GM19351 (cell line): ENCODE measurements at regions not wholly inside any gene's neighbourhood (a gene's known extent, or its start where the extent isn't known, plus 50 kb on each side); places are given as distances from the start of the nearest gene placed in this dataset.
"Not testable (repeated sequence)": the region's sequence is repeated elsewhere in the genome, so short reads cannot be mapped to it uniquely, and the experiment has no call there.

Experiments used
- ATAC-seq: cut with Tn5 transposase; IDR thresholded peaks from one replicate; pipeline ENCODE4 v1.9.1; 2021; ENCODE audit warnings: mild to moderate bottlenecking, moderate library complexity; ENCODE audit not compliant: unreplicated experiment

DNA sequence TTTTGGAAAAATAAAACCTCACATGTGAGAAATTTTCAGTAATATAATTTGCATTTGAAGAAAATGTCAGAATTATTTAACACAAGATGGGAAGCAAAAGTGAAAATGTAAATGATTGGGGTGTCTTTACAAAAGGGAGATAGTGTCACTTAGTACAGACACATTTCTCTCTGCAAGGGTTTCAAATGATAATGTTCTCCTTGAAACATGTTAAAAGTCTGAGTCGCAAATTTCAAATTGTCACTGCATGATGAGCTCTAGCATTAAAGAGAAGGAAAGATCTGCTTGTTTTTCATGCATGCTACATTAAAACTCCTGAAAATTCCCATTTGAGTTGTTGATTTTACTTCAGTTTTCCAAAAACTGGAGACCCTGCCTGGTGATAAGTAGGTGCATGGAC lies 122.0 kb upstream of the LDB2 start:
- ATAC-seq, result no peak

DNA sequence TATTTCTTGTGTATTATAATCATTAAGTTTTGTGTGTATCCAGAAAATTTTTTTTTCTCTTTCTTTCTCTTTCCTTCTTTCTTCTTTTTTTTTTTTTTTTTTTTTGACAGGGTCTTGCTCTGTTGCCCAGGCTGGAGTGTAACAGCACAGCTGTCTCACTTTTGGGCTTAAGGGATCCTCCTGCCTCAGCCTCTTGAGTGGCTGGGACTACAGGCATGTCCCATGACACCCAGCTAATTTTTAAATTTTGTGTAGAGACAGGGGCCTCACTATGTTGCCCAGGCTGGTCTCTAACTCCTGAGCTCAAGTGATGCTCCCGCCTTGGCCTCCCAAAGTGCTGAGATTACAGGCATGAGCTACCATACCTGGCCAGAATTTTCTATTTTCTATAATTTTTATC lies 120.2 kb upstream of the LDB2 start:
- not testable (repeated sequence) for ATAC-seq

DNA sequence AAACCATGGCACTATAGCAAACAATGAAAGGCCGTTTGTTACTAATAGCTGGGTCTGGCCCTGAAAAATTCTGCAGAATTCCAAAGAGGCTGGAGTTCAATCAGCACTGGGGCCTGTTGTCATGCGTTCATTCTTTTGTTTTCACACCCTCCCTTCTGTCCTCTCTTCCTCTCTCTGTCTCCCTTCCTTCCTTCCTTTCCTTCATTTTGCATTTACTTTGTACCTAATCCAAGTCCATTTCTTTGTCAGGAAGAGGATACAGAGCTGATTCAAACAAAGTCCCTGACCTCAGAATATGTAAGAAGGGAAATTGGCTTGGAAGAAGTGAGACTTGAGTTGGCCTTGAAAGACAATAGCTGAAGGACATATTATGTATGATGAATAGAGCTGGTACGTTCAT lies 119.6 kb upstream of the LDB2 start:
- ATAC-seq, result no peak

DNA sequence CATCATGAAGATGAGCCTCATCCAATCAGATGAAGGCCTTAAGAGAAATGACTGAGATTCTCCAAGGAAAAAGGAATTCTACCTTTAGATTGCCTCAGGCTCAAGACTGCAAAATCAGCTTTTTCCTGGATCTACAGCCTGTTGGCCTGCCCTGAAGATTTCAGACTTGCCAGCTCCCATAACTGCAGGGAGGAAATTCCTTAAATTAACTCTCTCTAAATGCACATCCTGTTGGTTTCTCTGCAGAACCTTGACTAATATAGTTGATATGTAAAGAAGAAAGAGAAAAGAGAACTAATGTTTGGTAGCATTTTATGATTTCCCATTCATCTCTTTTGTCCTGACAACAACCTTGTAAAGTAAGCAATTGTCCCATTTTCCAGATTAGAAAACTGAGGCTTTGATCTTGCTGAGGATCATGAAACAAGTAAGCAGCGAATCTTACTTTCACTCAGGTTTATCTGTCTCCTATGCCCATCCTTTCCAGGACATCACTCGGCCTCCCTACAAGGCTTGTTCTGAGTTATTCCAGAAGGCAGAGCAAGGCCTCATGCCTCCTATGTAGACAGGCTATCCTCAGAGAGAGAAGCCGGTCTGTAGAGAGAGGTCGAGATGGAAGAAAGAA lies 115.0 kb upstream of the LDB2 start:
- ATAC-seq, result no peak

DNA sequence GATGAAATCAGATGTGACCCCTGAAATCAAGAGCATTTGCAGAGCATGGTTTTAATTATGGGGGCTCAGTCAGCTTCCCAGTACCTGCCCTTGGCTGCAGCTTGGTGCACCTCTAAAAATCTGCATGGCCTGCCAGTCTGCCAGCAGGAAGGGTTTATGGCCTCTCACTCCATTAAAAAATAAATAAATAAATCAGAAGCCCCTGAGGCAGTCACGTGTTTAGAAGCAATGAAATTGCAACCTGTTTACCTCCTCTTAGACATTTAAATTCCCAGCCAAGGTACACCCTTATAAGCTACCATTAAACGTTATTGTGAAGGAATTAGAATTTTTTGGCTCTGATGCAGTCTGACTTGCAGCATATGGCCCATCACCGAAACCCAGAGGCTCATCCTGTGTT lies 114.0 kb upstream of the LDB2 start:
- ATAC-seq, result no peak

DNA sequence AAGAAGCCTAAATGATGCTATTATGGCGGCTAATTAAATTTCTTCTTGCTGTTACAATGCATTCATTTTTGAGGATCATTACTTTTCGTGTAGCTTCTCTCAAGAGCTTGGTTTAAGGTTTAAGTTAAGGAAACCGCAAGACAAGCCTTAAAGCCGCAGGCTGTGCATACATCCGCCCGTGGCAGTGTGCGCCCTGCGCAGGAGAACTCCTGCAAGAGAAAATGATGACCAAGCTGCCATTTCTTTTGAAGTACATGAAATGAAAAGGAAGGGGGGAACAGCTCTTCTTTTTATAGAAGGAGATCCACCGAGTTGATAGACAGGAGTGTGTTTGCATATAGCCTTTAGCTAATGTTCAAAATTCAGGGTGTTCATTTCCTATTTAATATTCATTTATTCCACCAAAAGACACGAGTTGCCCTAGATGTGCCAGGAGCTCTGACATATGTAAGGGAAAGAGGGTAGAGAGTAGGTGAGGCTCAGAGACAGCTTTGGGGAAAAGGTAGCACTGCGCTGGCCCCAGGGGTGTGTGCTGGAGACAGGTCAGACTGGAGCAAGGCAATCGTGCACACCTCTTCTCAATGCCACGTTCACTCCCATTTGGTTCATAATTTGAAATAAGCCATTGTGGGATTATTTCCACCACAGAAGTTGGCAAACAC lies 112.1 kb upstream of the LDB2 start:
- no peak for ATAC-seq

DNA sequence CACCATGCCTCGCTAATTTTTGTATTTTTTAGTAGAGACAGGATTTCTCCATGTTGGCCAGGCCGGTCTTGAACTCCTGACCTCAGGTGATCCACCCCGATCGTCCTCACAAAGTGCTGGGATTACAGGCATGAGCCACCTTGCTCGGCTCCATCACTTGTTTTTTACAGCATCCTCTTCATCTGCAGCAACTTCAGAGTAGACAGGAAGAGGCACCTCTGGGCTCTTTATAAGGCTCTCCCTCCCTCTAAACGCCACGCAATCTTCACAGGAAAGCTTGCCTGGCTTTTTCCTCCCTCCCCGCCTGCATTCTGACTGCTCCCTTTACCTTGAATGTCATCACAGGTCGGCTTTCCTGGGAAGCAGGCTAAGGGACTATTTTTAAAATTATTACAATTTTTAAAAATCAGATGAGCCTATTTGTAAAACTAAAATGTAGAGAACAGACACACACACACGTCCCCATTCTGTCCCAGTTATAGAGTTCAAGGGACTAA lies 111.5 kb upstream of the LDB2 start:
- ATAC-seq, result no peak

DNA sequence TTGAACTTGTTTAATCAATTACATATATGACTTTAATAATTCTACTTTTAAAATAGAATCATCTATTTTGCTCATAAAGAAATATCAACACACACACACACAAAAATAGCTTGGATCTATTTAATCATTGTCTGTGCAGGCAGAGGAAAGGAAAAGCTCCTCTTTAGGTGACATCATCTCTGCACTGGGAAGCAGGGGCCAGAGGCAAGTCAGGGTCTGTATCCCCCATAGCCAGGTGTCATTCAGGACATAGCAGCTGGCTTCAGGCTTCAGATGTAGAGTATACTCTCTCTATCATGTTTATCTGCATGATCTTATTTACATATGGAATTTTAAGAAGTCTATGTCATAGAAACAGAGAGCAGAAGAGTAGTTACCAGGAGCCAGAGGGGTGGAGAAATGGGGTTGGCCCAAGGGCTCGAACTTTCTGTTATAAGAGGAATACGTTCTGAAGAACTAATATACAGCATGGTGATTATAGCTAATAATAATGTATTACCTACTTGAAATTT lies 110.4 kb upstream of the LDB2 start:
- no peak for ATAC-seq

DNA sequence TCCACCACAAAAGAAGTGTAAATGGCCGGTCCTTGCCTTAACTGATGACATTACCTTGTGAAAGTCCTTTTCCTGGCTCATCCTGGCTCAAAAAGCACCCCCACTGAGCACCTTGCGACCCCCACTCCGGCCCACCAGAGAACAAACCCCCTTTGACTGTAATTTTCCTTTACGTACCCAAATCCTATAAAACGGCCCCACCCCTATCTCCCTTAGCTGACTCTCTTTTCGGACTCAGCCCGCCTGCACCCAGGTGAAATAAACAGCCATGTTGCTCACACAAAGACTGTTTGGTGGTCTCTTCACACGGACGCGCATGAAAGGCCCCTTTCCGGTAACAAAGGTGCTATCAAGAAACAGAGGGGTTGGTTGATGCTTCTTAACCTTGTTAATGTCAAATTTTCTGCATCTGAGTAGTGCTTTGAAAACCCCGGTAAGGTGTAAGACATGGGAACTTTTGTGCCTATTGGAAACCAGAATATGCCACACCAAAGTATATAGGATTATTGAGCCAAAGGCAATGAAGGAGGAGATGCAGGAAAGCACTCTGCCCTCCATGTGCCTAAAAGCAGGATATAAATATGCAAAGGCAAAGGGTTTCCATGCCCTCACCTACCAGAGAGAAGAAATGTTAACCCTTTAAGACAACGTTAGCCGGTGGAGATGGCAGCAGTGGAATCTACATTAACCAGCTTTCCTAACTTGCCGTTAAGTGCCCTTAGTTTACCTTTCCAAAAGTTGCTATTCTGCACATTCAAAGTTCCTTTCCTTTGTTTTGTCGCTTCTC lies 105.4 kb upstream of the LDB2 start:
- ATAC-seq, result not testable (repeated sequence)

DNA sequence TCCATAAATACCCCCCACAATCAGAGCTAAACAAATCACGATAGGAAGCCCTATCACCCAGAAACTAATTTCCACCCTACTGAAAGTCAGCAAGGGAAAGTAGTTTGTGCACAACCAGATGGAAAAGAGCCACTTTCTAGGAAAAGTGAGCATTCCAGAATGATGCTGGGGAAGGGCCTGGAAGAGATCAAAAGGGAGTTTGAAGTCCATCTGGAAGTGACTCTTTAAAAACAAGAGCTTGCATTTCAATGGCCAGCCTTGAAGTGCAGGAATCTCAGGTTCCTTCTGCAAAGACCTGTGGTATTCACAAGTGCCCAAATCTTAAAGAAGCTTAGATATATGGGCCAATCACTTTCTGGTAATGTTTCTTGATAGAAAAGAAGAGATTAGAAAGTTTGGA lies 97.0 kb upstream of the LDB2 start:
- no peak for ATAC-seq

DNA sequence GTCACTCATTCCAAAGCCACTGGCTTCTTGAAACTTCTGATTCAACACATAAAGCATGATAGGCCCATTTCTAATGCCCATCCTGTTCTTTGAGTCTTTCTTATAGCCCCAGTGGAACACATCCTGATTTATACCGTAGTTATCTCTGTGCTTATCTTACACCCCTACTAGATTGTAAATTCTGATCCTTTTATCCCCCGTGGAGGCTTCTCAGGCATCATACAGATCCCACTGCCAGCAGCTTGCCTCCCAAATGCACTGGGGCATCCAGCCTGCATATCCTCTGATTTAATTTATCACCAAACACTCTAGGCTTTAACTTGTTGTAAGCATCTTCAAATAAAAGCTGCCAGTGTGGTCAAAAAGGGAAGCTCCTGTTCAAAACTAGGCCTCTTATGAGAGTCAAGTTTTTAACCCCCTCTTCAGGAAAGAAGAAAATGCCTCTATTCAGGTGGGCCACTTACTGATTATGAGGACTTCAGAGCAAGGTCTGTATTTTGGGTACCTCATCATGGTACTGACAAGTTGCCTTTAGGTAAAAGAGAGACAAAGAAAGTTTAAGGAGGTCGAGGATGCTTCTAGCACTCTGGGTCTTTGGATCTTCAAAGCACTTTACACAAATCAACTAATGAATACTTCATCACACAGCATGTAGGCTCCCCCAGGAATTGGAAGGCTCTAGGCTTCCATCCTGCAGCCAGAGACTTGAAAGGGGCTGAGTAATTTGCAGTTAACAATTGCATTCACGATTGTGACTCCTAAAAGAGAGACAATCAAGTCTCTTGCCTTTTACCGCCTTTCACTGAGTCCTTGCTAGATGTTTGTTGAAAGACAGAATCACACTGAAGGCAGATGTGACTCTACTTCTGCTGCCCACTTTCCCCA lies 95.8 kb upstream of the LDB2 start:
- ATAC-seq, result no peak

DNA sequence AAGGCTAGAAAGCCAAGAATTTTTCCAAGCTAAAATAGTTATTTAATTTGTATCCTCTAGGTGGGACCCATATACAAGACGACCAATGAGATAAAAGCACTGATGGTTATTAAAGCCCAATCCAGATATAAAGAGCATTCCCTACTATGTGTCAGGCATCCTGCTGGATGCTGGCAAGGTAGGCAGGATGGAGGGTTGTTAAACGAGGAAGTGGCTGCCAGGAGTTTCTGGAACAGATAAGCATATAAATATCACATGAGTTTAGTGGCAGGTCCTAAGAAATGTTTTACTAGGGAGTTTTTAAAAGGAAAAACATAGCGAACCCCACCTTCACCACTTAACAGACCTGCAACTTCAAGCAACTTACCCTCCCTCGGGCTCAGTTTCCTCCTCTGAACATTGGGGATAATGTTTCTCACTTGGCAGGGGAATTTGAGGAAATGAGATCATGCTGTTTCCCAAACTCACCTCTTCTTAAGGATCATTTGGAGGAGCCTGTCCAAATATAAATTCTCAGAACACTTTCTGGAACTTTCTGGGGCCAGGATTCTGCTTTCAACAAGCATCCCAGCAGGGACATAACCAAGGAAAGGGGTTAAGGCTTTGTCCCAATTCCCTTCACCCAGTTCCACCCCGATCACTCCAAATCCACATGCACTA lies 94.3 kb upstream of the LDB2 start:
- ATAC-seq, result no peak

DNA sequence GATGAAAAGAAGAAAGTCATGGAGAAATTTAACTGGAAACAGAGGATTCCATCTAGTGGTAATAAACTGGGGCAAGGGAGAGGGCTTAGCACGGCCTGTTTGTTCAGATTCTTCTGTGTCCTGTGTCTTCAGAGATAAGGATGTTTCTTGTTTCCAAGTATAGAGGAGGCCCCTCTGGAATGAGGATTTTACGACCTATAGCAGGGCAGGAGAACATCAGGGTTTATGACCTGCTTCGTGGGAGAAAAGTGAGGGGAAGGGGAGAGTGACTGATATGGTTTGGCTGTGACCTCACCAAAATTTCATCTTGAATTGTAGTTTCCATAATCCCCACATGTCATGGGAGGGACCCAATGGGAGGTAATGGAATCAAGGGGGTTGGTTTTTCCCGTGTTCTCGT lies 93.0 kb upstream of the LDB2 start:
- no peak for ATAC-seq

DNA sequence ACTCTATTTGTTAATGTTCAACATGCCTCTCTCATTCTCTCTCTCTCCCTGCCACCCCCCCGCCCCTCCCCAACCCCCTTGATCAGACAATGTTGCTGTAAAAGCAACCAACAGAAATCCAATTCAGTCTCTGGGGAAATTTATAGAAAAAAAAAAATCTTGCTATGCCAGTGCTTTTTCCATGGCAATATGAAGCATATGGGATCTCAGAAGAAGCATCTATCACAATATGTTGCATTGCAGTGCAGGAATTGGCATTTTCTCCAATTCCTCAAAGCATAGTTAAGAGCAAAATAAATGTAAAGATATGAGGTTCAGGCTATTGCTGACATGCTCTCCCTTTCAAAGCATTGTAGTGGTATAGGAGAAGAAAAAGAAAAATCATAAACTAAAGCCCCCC lies 90.9 kb upstream of the LDB2 start:
- ATAC-seq, result no peak

DNA sequence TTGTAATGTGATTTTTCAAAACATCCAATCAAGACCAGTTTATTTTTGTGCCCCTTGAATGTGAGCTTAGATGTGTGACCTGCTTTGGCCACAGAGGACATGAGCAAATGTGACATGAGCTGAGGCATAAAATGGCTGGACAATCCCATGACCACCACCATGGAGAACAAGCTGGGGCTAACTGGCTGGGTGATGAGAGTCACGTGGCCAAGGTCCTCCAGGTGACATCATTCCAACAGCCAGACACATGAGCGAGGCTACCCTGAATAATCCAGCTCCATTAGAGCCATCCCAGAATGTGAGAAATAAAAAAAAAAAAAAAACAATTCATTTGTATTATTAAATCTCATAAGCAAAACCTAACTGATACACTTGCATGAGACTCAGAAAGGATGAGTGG lies 90.4 kb upstream of the LDB2 start:
- ATAC-seq, result no peak

DNA sequence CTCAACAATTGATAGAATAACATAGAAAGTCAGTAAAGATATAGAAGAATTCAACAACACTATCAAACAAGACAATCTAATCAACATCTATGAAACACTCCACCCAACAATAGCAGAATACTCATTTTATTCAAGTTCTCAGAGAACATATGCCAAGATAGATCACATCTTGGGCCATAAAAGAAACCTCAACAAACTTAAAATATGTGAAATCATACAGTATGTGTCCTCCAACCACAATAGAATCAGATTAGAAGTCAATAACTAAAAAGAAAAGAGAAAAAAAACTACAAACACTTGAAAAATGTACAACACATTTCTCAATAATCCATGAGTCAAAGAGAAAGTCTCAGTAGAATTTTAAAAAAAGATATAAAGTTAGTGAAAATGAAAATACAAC lies 78.6 kb upstream of the LDB2 start:
- ATAC-seq, result no peak

DNA sequence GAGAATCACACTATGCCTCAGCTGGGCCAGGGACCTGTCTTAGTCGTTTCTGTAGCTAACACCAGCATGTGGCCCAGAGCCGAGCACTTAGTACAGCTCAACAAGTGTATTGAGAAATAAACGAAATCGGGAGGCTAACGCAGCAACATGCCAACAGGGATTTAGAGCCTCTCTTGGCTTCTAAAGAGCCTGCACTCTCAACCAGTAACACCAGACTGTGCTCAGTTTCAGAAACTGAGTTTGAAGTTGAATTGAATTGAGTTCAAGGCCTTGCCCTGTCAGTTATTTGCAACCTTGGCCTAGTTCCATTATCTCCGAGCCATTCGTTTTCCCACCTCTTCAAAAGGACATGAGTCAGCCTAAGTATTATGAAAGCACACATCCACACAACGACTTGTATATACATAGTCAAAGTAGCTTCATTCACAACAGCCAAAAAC lies 71.3 kb upstream of the LDB2 start:
- no peak for ATAC-seq

DNA sequence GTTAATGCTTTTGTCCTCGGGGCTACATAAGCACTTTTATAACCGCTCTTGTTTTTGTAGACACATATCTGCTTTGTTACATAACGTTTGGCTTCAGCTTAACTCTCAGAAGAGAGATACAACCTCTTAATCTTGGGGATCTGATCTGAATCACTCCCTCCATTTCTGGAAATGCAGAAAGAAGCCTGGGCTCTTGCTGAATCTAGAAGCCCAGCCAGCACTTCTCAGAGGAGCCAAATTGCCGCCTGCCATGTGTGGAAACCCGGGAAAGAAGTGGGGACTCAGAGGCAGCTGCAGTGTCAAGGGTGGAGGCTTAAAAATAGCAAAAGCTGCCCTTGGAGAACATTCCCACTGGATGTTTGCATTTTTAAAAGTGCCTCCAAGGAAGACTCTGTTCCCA lies 69.3 kb upstream of the LDB2 start:
- no peak for ATAC-seq

DNA sequence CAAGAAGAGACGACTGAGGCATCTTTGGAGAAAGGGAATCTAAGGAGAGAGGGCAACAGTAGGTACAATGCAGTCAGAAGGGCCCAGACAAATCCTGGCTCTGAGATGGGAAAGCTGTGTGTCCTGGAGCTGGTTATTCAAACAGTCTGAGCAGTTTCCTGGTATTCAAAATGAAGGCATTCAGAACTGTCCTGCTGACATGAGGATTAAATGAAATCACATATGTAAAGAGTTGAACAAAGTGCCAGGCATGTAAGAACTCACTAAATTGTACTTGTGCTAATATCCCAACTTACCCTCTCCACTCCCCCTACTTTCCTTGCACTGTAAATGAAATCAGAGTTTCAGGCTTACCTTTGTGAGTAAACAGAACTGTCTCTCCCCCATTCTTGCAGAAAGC lies 60.9 kb upstream of the LDB2 start:
- no peak for ATAC-seq

DNA sequence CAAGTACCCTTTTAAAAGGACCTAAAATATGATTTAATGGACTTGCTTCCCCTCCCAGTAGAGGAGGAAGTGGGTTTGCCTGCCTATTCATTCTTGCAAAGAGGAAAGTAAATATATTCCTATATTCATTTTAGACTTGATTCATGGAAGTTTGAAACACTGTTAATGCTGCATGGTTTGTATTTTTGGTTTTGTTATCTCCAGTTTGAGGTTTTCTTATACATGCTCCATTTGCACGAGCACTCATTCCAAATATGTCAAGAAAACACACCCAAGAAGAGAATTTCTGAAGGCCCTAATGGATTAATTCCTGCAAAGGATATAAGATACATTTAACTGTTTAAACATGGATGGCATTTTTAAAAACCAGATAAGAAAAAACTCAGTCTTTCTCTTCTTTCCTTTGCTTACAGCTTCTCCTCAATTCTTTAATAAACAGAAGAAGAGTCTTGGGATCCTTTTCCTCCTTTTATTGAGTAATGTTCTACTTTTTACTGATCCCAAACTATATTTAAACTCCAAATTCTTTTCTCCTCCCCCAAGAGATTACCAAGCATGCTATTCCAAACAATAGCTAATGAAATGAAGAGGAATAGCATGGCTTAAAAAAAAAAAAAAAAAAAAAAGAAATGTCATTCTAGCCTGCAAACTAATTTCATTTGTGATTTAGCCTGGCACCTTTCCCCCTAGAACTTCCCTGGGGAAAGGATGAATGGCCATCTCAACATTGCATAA lies 54.6 kb upstream of the LDB2 start:
- ATAC-seq, result no peak
